Keratinocyte (primary cell): ENCODE measurements at regions not wholly inside any gene's neighbourhood (a gene's known extent, or its start where the extent isn't known, plus 50 kb on each side); places are given as distances from the start of the nearest gene placed in this dataset.

Experiments
- DNase-seq: peaks from one replicate; pipeline ENCODE4 v3.0.0-alpha.2; 2011; ENCODE audit warnings: low read depth, missing footprints, low spot score
- FAIRE-seq: peaks from 2 replicates; lab custom pipeline; 2011; peaks lifted over from hg19 to GRCh38; lab: Jason Lieb, UNC
- H2AFZ ChIP-seq: 2 replicates; pipeline ENCODE4 v1.6.0; 2012; ENCODE audit warnings: low read length, control low read depth, inconsistent platforms; ENCODE audit not compliant: control insufficient read depth
- H3K27ac ChIP-seq: 2 replicates; pipeline ENCODE4 v1.5.1; 2011; ENCODE audit warnings: low read length; ENCODE audit not compliant: control insufficient read depth, insufficient read depth
- H3K27me3 ChIP-seq: 3 replicates; pipeline ENCODE4 v1.6.0; 2011; ENCODE audit warnings: low read length; ENCODE audit not compliant: control insufficient read depth, insufficient read depth; ENCODE audit errors: extremely low read depth
- H3K36me3 ChIP-seq, 2 experiments: 2 replicates in 1 of 2; 3 replicates in 1 of 2; pipeline ENCODE4 v1.5.1; 2011; ENCODE audit warnings: low read length in 2 of 2, mild to moderate bottlenecking in 1 of 2; ENCODE audit not compliant: control insufficient read depth in 2 of 2, insufficient read depth in 2 of 2; ENCODE audit errors: extremely low read depth in 1 of 2
- H3K4me1 ChIP-seq: 3 replicates; pipeline ENCODE4 v1.5.1; 2011; ENCODE audit warnings: low read length; ENCODE audit not compliant: control insufficient read depth, insufficient read depth; ENCODE audit errors: extremely low read depth
- H3K4me2 ChIP-seq: 3 replicates; pipeline ENCODE4 v1.6.0; 2011; ENCODE audit warnings: low read depth, low read length; ENCODE audit not compliant: control insufficient read depth, insufficient read depth; ENCODE audit errors: extremely low read depth
- H3K4me3 ChIP-seq, 3 experiments: fragments of 200-600 bp in 1 of 3; sonication (generic) in 1 of 3; 2 replicates in 2 of 3; 3 replicates in 1 of 3; pipeline ENCODE4 v1.5.1; 2011 to 2016; ENCODE audit warnings: low read length in 3 of 3, mild to moderate bottlenecking in 3 of 3, control low read depth in 2 of 3, inconsistent platforms in 1 of 3, low read depth in 1 of 3, mixed read lengths in 1 of 3, mixed run types in 1 of 3, moderate library complexity in 1 of 3; ENCODE audit not compliant: control insufficient read depth in 2 of 3, insufficient read depth in 2 of 3; ENCODE audit errors: extremely low read depth in 1 of 3
- H3K79me2 ChIP-seq: 2 replicates; pipeline ENCODE4 v1.6.0; 2012; ENCODE audit warnings: low read length; ENCODE audit not compliant: control insufficient read depth, insufficient read depth
- H3K9ac ChIP-seq: 3 replicates; pipeline ENCODE4 v1.6.0; 2011; ENCODE audit warnings: low read length; ENCODE audit not compliant: control insufficient read depth, insufficient read depth; ENCODE audit errors: extremely low read depth
- H3K9me1 ChIP-seq: 3 replicates; pipeline ENCODE4 v1.6.0; 2011; ENCODE audit warnings: low read length; ENCODE audit not compliant: control insufficient read depth, insufficient read depth; ENCODE audit errors: extremely low read depth
- H3K9me3 ChIP-seq: 2 replicates; pipeline ENCODE4 v1.5.1; 2012; ENCODE audit warnings: low read depth, low read length; ENCODE audit not compliant: control insufficient read depth
- H4K20me1 ChIP-seq: 3 replicates; pipeline ENCODE4 v1.6.0; 2011; ENCODE audit warnings: low read length; ENCODE audit not compliant: control insufficient read depth, insufficient read depth; ENCODE audit errors: extremely low read depth
- CTCF ChIP-seq, 3 experiments: IDR thresholded peaks in 1 of 3; conservative IDR thresholded peaks in 1 of 3; optimal IDR thresholded peaks in 1 of 3; 2 replicates in 2 of 3; 3 replicates in 1 of 3; pipeline versions ENCODE3 to v1.5.1; 2011; ENCODE audit warnings: low read length in 3 of 3, mild to moderate bottlenecking in 3 of 3, moderate library complexity in 2 of 3, control low read depth in 1 of 3, inconsistent platforms in 1 of 3; ENCODE audit not compliant: insufficient read depth in 2 of 3; ENCODE audit errors: extremely low read depth in 1 of 3
- EZH2 ChIP-seq: IDR thresholded peaks from one replicate; pipeline ENCODE4 v1.6.1; 2012; ENCODE audit warnings: inconsistent platforms, mild to moderate bottlenecking, low read length, moderate library complexity
- dilution Hi-C: fragments of 300-500 bp; cut with MboI; formaldehyde crosslinking; loops from one replicate; pipeline ENCODE4 v1.7.0; 2020; ENCODE audit warnings: low sequenced_read_pairs; ENCODE audit not compliant: extremely low pct_ligation_motif_present

- dilution Hi-C loops, result no loop called here
- Histone ChIP-seq H3K4me3 (no peak overlapping the region), H3K4me2 (no peak overlapping the region), H3K9ac (no peak overlapping the region), H3K4me1 (no peaks in the 10 kb centered on the region), H3K9me3 (peaks cover 2% of the 10 kb centered on the region), H3K27ac (no peak overlapping the region), H3K36me3 (no peaks in the 10 kb centered on the region), H3K9me1 (no peaks in the 10 kb centered on the region), H3K79me2 (no peaks in the 10 kb centered on the region), H2AFZ (no peak overlapping the region), H3K27me3 (peaks cover 28% of the 10 kb centered on the region), H4K20me1 (no peaks in the 10 kb centered on the region)
- no peak for TF ChIP-seq EZH2
- TF ChIP-seq CTCF (optimal IDR thresholded peaks at IDR 0.05 in 1 of 3, IDR thresholded peaks at IDR 0.05 in 1 of 3, conservative IDR thresholded peaks at IDR 0.05 in 1 of 3; ENCODE audit: extremely low read depth in 1 of 3, insufficient read depth in 2 of 3, low read length in 3 of 3), result no peak
- no peak for DNase-seq
- no peak for FAIRE-seq
Measured at GRCh38 chr2:242053921-242054320, 184.4 kb downstream of the RTP5 start.

GRCh38 chr2:242054406-242054805 is 184.9 kb downstream of the RTP5 start:
- no peak overlapping the region for H3K9ac ChIP-seq
- no peak overlapping the region for H3K27ac ChIP-seq
- peaks cover under 1% of the 10 kb centered on the region for H3K9me3 ChIP-seq
- H3K4me3 ChIP-seq, result no peak overlapping the region
- no peaks in the 10 kb centered on the region for H3K4me1 ChIP-seq
- FAIRE-seq (no peak), DNase-seq (no peak)
- no peaks in the 10 kb centered on the region for H4K20me1 ChIP-seq
- dilution Hi-C loops, result no loop called here
- no peaks in the 10 kb centered on the region for H3K9me1 ChIP-seq
- peaks cover 28% of the 10 kb centered on the region for H3K27me3 ChIP-seq
- H2AFZ ChIP-seq, result no peak overlapping the region
- no peak for TF ChIP-seq EZH2
- TF ChIP-seq CTCF (optimal IDR thresholded peaks at IDR 0.05 in 1 of 3, IDR thresholded peaks at IDR 0.05 in 1 of 3, conservative IDR thresholded peaks at IDR 0.05 in 1 of 3; ENCODE audit: extremely low read depth in 1 of 3, insufficient read depth in 2 of 3, low read length in 3 of 3), result no peak
- no peak overlapping the region for H3K4me2 ChIP-seq
- no peaks in the 10 kb centered on the region for H3K79me2 ChIP-seq
- H3K36me3 ChIP-seq, result no peaks in the 10 kb centered on the region
